ENCODE measurements at regions not wholly inside any gene's neighbourhood (a gene's known extent, or its start where the extent isn't known, plus 50 kb on each side); places are given as distances from the start of the nearest gene placed in this dataset.

- no peak for TF ChIP-seq POLR2A (IDR thresholded peaks at IDR 0.05)
- TF ChIP-seq, protein P1, sequence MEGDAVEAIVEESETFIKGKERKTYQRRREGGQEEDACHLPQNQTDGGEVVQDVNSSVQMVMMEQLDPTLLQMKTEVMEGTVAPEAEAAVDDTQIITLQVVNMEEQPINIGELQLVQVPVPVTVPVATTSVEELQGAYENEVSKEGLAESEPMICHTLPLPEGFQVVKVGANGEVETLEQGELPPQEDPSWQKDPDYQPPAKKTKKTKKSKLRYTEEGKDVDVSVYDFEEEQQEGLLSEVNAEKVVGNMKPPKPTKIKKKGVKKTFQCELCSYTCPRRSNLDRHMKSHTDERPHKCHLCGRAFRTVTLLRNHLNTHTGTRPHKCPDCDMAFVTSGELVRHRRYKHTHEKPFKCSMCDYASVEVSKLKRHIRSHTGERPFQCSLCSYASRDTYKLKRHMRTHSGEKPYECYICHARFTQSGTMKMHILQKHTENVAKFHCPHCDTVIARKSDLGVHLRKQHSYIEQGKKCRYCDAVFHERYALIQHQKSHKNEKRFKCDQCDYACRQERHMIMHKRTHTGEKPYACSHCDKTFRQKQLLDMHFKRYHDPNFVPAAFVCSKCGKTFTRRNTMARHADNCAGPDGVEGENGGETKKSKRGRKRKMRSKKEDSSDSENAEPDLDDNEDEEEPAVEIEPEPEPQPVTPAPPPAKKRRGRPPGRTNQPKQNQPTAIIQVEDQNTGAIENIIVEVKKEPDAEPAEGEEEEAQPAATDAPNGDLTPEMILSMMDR (IDR thresholded peaks at IDR 0.05), result no peak
Measured at GRCh38 chr1:39088658-39089057, 62.5 kb downstream of the NDUFS5 start.
